ENCODE measurements at regions not wholly inside any gene's neighbourhood (a gene's known extent, or its start where the extent isn't known, plus 50 kb on each side); places are given as distances from the start of the nearest gene placed in this dataset.
"Not testable (repeated sequence)": the region's sequence is repeated elsewhere in the genome, so short reads cannot be mapped to it uniquely, and the experiment has no call there.

DNA sequence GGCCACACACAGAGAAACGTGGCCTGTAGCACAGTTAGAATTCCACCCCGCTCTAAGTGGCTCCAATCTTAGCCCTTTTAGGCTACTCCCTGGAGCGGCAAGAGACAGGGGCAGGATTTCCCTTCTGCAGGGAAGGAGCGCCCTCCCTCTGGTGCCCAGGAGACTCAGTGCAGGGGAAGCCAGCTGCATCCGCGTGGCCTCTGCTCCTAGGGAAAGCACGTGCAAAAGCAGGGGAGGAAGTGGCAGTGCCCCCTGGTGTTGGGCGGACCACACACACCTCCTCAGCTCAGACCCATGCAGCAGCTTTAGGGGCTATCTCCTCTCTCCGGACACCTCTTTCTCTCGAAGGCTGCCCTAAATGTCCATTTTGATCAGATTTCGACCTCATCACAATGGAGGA lies 50.0 kb downstream of the SPRING1 start:
- DNase-seq = peak; percentile 66

DNA sequence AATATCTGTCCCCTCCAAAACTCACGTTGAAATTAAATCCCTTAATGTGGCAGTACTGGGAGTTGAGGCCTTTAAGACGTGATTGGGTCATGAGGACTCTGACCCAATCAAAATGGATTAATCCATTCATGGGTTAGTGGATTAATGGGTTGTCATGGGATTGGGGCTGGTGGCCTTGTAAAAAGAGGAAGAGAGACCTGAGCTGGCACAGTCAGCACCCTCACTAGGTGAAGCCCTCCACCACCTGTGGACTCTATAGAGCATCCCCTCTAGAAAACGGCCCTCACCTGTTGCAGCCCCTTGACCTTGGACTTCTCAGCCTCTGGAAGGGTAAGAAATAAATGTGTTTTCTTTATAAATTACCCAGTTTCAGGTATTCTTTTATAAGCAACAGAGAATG lies 53.0 kb downstream of the SPRING1 start:
- DNase-seq = no peak

DNA sequence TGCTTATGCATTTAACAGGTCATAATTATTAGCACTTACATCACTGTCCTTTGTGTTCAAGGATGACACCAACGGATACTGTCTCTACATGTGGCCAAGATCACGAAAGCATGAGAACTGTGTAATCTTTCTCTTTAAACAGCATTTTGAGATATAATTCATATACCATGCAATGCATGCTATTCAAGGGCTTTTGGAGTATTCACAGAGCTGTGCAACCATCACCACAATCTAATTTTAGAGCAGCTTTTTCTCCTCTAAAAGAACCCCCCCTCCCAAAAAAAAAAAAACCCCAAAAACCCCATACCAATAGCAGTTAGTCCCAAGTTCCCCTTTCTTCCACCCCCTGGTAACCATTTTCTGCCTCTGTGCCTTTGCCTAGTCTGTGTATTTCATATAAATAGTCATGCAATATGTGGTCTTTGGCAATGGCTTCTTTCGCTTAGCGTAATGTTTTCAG lies 60.6 kb downstream of the SPRING1 start:
- no peak for DNase-seq

DNA sequence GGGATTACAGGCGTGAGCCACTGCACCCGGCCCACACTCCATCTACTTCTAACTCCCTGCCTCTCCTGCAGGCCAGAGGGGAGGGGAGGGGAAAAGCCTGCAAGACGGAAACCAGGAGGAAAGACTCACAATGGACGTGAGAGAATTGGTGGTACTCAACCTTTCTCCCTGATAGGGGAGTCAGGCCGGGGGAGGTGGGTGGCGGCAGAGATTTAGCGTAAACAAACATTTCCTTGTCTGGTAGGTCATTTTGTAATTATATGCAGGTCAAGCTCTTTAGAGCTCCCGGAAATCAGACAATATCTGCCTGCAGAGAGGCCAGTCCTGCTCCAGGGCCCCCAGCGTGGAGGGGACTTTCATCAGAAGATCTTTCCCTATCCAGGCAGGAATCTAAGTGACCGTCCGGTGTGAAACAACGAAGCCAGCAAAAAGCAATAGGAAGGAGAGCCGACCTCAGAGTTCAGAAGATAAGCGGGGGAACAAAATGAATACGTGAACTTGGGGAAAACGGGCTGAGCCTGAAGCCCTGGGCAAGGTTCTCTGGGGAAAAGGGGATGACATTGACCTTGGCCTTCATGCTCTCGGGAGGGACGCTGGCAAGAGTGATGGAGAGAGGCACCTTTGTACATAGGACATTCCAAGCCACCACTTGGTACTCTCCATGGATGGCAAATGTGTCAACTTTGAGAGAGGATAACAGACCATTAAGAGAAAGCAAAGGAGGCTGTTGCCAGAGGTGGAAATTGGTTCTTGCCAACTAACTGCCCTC lies 62.3 kb downstream of the SPRING1 start:
- DNase-seq = no peak

DNA sequence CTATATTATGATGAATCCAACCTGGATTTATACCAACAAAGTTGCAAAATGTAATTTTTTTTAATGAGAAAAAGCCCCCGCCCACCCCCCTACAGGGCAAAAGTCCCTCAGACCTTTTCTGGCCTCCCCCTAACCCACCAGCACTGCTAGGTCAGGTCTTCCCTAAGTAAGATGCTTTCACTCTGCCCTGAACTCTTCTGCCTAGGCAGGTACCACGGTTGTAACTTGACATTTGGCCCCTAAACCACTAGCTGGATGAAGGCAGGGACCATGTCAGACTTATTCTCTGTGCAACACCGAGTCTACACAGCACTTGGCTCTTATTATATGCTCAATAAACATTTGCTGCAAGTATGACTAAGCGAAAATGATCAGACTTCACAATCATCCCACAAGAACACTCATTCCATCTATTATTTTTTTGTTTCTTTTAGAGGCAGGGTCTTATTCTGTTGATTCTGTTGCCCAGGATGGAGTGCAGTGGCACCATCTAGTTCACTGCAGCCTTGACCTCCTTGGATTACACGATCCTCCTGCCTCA lies 63.2 kb downstream of the SPRING1 start:
- DNase-seq = no peak

DNA sequence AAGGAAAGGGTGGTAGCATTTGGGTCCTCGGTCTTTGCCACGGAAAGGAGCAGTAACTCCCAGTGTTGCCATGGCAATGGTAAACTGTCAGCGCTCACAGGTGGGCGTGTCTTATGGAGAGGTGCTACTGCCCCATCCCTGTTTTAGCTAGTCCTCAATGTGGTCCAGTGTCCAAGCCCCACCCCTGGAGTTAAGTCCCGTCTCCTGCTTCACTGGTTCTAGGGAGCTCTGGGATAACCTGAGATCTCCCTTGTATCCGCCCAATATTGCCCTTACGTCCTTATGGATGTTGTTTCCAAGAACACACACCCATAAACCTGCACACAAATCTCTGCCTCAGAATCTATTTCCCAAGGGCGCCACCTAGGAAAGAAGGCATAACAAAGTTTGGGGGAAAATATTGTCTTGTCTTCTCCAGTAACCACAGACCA lies 64.2 kb downstream of the SPRING1 start:
- DNase-seq = no peak

DNA sequence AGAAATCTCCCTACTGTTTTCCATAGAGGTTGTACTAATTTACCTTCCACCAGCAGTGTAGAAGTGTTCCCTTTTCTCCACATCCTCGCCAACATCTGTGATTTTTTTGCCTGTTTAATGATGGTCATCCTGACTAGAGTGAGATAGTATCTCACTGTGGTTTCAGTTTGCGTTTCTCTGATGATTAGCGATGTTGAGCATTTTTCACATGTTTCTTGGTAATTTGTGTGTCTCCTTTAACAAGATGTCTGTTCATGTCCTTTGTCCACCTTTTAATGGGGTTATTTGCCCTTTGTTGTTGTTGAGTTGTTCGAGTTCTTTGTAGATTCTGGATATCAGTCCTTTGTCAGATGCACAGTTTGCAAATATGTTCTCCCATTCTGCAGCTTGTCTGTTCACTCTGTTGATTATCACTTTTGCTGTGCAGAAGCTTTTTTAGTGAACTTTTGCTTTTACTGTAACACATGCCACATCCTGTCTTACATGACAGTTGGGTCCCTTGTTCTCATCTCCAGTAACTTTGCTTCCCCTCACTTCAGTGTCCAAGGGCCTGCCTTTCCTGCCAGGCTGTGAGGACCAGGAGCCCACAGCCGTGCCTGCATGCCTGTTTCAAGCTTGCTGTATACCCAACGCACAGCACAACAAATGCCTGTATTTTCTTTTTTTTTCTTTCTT lies 64.9 kb downstream of the SPRING1 start:
- no peak for DNase-seq

DNA sequence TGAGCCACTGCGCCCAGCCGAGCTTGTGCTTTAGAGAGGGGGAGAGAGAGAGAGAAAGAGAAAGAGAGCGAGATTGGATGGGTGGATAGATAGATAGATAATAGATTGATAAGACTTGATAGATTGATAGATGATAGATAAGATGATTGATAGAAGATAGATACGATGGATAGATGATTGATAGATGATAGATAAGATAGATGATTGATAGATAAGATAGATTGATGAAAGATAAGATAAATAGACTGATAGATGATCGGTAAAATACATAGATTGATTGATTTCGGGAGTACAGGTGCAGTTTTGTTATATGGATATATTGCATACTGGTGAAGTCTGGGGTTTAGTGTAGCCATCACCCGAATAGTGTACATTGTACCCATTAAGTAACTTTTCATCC lies 65.9 kb downstream of the SPRING1 start:
- no peak for DNase-seq

DNA sequence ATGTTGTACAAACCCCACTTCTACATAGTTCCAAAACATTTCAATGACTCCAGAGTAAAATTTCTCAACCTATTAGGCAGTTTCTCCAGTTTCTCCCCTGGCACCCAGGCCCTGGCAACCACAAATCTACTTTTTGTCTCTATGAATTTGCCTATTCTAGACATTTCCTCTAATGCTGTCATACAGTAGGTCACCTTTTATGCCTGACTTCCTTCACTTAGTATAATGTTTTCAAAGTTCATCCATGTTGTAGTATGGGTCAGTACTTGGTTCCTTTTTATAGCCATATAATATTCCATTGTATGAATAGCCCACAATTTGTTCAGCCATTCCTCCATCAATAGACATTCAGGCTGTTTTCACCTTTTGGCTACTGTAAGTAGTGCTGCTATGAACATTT lies 67.0 kb downstream of the SPRING1 start:
- no peak for DNase-seq

DNA sequence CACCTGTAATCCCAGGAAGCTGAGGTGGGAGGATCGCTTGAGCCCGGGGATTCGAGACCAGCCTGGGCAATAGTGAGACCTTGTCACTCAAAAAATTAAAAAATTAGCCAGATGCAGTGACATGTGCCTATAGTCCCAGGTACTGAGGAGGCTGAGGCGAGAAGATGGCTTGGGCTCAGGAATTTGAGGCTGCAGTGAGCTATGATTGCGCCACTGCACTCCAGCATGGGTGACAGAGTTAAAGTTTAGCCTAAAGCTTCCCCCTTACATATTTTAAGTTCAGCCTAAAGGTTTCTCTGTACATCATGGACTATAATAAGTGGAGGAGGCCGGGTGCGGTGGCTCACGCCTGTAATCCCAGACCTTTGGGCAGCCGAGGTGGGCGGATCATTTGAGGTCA lies 70.1 kb downstream of the SPRING1 start:
- no peak for DNase-seq

DNA sequence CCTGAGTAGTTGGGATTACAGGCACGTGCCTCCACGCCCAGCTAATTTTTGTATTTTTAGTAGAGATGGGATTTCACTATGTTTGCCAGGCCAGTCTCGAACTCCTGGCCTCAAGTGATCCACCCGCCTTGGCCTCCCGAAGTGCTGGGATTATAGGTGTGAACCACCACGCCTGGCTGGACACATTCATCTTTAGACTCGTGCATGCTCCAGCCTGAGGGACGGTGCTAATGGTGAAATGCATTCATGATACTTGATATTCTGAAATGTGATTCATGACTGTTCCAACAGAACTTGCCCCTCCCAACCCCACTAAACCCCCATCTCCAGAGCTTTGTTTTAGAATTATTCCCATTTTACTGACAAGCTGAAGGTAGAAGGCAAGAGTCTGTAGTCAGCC lies 71.0 kb downstream of the SPRING1 start:
- DNase-seq = not testable (repeated sequence)

DNA sequence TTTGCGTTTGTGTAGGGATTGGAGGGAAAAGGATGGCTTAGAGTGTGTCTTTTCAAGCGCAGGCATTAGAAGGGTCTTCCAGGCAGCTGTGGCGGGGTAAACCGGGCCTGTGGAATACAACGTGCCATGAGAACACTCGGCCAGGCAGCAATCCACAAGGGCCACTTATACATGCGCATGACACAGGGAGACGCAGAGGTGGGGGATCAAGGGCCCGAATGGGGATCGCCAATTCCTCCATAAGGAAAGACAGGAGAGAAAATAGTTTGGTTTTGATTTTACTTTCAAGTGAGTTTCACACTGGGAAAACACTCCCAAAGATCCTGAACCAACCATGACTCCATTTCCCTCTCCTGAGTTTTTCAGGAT lies 71.6 kb downstream of the SPRING1 start:
- DNase-seq = no peak

DNA sequence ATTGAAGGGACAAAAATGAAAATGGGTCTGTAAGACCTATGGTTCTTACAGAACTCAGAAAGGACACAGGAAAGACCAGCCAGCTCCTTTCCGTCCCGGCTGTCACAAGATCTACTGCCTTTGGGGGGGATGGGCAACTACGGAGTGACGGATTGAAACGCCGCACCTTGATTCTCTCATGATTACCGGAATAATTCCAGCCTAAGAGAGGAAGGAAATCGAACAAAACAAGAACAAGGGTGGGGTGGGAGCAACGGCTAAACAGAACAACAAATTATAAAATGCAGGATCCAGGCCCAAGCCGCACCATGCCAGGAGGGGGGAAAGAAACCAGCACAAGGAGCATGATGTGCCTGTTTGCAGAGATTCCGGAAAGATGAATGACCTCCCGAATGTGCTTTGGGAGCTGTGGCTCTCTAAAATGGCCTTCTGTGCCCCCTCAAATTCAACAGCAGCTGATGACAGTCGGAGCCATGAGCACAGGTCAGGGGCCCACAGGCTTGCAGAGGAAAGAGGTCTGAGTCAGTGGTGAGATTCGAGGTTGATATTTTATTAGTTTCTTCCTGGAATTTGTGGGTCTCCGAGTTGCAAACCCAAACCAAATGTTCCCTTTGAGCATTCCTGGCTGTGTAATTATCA lies 72.1 kb downstream of the SPRING1 start:
- DNase-seq = no peak

DNA sequence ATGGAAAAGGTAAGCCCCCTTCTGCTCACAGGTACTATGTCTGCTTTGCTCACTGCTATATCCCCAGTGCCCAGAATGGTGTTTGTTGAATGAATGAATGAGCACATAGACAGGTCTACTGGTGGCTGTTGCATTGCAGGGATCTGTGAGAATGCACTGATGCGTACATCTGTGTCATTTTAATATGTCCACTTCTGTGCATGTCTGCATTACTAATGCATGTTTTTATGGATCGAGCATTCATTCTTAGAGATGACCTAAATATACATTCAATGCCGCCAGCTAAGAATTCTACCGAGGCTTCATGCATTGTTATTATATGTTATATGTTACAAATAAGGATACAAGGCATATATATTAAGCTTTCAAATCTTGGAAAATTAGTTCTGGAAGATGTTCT lies 73.8 kb downstream of the SPRING1 start:
- no peak for DNase-seq

DNA sequence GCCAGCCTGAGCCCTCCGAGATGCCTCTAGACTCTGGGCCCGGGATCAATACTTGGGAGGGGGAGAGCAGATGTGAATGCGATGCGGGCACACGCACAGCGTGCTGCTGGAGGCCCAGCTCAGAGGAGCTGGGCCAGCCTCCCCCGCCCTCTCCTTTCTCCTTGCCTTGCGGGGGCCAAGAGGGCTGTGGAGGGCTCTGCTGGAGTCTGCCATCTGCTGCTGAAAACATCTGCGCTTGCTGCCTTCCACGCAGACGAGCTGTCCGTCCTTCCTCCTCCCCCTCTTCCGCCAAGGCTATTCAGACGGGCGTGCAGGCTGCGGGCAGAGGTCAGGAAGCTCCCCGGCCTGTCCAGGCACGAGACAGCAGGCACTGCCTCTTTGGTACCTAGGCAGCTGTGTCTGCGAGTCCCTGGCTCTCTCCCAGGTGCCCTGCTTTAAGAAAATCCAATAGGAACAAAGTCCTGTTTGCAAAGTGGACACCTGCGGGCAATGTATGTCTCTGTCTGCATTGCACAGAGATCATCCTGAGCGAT lies 75.2 kb downstream of the SPRING1 start:
- no peak for DNase-seq

DNA sequence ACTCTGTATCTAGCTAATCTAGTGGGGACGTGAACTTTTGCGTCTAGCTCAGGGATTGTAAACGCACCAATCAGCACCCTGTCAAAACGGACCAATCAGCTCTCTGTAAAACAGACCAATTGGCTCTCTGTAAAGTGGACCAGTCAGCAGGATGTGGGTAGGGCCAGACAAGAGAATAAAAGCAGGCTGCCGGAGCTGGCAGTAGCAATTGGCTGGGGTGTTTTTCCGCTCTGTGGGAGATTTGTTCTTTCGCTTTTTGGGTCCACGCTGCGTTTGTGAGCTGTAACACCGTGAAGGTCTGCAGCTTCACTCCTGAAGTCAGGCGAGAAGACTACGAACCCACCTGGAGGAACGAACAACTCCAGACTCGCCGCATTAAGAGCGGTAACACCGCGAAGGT lies 76.5 kb downstream of the SPRING1 start:
- DNase-seq = no peak

DNA sequence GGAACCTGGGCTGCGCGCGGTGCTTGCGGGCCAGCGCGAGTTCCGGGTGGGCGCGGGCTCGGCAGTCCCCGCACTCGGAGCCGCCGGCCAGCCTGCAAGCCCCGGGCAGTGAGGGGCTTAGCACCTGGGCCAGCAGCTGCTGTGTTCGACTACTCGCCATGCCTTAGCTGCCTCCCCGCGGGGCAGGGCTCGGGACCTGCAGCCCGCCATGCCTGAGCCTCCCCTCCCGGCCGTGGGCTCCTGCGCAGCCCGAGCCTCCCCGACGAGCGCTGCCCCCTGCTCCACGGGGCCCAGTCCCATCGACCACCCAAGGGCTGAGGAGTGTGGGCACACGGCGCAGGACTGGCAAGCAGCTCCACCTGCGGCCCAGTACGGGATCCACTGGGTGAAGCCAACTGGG lies 77.1 kb downstream of the SPRING1 start:
- not testable (repeated sequence) for DNase-seq

DNA sequence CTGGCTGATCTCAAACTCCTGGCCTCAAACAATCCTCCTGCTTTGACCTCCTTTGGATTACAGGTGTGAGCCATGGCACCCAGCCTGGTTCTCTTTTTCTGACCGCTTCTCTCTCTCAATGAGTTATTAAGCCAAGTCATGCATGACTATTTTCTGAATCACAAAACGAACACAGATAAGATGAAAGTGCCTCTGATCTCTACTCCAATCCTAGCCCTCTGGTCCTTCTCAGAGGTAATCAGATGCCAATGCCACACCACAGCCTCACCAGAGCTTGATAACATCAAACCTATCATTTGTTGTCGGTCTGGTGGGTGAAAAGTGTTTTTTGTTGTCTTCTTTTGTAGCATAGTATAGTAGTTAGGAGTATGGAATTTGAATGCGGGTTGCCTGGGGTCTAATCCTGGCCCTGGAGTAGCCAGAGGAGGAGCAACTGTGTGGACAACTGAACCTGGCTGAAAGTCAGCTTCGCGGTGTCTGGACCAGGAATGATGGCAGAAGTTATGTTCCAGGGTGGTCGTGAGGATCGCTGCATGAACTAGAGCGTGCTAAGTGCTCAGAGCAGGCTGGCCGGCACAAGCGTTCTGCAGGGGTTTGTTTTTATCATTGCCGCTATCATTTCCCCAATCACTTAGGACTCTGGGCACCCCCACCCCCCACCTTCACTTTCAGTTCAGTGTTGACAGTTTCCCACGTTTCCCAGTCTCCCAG lies 77.9 kb downstream of the SPRING1 start:
- DNase-seq = no peak

DNA sequence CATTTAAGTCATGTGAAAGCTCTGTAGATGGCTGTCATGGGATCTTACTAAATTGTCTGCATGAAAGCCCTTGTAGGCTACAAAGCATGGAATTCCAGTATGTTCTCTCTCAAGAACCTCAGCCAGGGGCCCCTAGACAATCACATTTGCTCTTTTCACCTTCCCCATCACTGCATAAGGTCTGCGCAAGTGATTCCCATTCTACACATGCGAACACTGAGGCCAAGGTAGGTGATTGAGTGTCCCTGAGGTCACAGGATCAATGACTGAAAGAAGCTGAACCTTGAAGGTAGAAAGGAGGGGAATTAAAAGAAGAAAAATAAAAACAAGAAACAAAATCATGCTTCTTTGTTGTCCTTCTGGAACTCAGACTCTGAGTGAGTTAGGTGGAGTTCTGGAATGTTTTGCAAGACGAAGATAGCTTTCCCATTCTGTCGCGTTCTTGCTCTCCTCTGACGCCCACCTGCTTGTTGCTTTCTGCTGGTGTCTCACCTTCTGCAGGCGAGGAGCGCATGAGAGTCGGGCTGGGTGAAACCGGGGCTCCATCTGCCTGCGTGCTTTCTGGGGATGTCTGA lies 79.9 kb downstream of the SPRING1 start:
- no peak for DNase-seq

DNA sequence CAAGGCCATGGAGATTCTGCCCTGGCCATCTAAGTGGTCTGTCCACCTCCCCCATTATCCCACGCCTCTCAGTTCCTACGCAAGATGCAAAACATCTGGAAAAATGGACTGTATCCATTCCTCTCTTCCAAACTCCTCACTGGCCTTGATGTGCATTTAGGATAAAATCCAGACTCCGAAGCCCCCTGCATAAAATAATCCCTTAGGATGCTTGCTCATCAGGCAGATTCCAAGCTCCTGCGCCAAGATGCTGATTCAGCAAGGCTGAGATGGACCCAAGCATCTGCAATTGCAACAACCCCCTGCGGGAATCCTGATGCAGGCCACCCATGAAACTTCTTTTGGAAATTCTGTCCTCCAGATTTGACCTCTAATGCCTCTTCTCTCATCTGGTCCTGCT lies 81.6 kb downstream of the SPRING1 start:
- no peak for DNase-seq

DNA sequence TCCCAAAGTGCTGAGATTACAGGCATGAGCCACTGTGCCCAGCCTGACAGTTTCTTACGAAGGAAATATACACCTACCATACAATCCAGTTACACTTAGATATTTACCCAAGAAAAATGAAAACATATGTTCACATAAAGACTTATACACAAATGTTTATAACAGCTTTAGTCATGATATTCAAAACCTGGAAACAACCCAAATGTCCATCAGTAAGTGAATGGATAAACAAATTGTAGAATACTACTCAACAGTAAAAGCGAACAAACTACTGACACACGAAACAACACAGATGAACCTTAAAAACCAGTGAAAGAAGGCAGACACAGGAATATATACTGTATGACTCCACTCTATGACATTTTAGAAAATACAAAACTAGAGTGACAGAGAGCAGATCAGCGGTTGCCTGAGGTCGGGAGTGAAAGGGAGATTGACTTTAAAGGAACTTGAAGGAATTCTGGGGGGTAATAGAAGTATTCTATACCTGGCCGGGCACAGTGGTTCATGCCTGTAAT lies 83.6 kb downstream of the SPRING1 start:
- DNase-seq = no peak

DNA sequence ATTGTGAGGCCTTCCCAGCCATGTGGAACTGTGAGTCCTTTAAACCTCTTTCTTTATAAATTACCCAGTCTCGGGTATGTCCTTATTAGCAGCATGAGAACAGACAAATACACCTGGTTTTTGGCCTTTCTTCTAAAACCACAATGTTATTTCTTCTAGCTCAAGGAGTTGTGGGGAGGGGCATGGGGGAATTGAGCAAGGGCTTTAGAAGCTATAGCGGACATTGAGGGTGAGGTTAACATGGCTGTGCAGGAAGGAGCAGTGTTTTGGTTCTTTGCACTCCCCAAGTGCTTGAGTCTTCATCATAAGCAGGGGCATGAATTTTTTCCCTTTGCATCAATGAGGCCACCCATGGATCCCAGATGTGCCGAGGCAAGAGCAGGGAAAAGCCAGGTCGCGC lies 86.8 kb downstream of the SPRING1 start:
- no peak for DNase-seq
